Stomach (tissue), 4 donors: ENCODE measurements at regions not wholly inside any gene's neighbourhood (a gene's known extent, or its start where the extent isn't known, plus 50 kb on each side); places are given as distances from the start of the nearest gene placed in this dataset.

Source experiments
- CTCF ChIP-seq, 7 experiments: fragments of 450-650 bp in 4 of 7; fragments of 200-600 bp in 3 of 7; sonication (generic) in 3 of 7; IDR thresholded peaks; one replicate each; pipeline ENCODE4 v1.5.1; 2016 to 2019; ENCODE audit warnings: antibody characterized with exemption in 7 of 7, control low read depth in 2 of 7, mild to moderate bottlenecking in 1 of 7
- EP300 ChIP-seq: sonication (generic); formaldehyde crosslinking; IDR thresholded peaks from one replicate; pipeline ENCODE4 v1.6.1; 2017; ENCODE audit warnings: antibody characterized with exemption
- POLR2A ChIP-seq, 4 donors: fragments of 450-650 bp; IDR thresholded peaks; one replicate each; pipeline ENCODE4 v1.6.1; 2016; ENCODE audit warnings: antibody characterized with exemption in 4 of 4, control low read depth in 2 of 4, mild to moderate bottlenecking in 1 of 4, moderate library complexity in 1 of 4
- POLR2AphosphoS5 ChIP-seq, 3 donors: sonication (generic); formaldehyde crosslinking; IDR thresholded peaks; one replicate each; pipeline ENCODE4 v1.6.1; 2016; ENCODE audit warnings: antibody characterized with exemption in 3 of 3

- TF ChIP-seq EP300 (no peak), POLR2A (IDR thresholded peaks at IDR 0.05) (no peak), CTCF (IDR thresholded peaks at IDR 0.05) (no peak), POLR2AphosphoS5 (IDR thresholded peaks at IDR 0.05) (peak in 1 of 3 donors; percentile 59)
Observed at GRCh38 chr4:83212041-83212851, 72.4 kb downstream of the COQ2 start.
